Breast epithelium (tissue), 3 donors: ENCODE measurements at regions not wholly inside any gene's neighbourhood (a gene's known extent, or its start where the extent isn't known, plus 50 kb on each side); places are given as distances from the start of the nearest gene placed in this dataset.

Source experiments
- CTCF ChIP-seq, 3 donors: fragments of 450-650 bp; IDR thresholded peaks; one replicate each; pipeline ENCODE4 v1.5.1; 2016 to 2017; ENCODE audit warnings: antibody characterized with exemption in 3 of 3, mild to moderate bottlenecking in 3 of 3, moderate library complexity in 3 of 3
- POLR2A ChIP-seq: fragments of 450-650 bp; IDR thresholded peaks from one replicate; pipeline ENCODE4 v1.6.1; 2016; ENCODE audit warnings: antibody characterized with exemption, mild to moderate bottlenecking, moderate library complexity

- TF ChIP-seq CTCF (IDR thresholded peaks at IDR 0.05): no peak
- TF ChIP-seq POLR2A: no peak
Measured at GRCh38 chr4:106496061-106496460, 127.5 kb upstream of the GIMD1 start.
